Pancreas (tissue), 10 donors: ENCODE measurements at regions not wholly inside any gene's neighbourhood (a gene's known extent, or its start where the extent isn't known, plus 50 kb on each side); places are given as distances from the start of the nearest gene placed in this dataset.

ENCODE experiments used
- ATAC-seq, 4 donors: fragments of 200-7000 bp; cut with Tn5 transposase; one replicate each; pipeline versions ENCODE4 v1.8.0 to v1.9.1; 2020; ENCODE audit warnings: mild to moderate bottlenecking in 4 of 4, moderate library complexity in 4 of 4
- DNase-seq, 6 donors: peaks; one replicate each; pipeline ENCODE4 v3.0.0-alpha.2; 2020
- FAIRE-seq: peaks from 2 replicates; lab custom pipeline; 2012; peaks lifted over from hg19 to GRCh38; lab: Jason Lieb, UNC
- H3K27ac ChIP-seq, 4 donors: fragments of 200-600 bp; sonication (generic); 1 replicate in 3 of 4; 2 replicates in 1 of 4; pipeline versions ENCODE4 v1.5.0 to v1.8.0; 2020
- H3K27me3 ChIP-seq, 4 donors: fragments of 200-600 bp; one replicate each; pipeline ENCODE4 v1.8.0; 2021
- H3K36me3 ChIP-seq, 3 donors: fragments of 200-600 bp; sonication (generic) in 1 of 3; one replicate each; pipeline versions ENCODE4 v1.5.0 to v1.8.0; 2020 to 2021
- H3K4me1 ChIP-seq, 3 donors: fragments of 200-600 bp; one replicate each; pipeline ENCODE4 v1.8.0; 2021
- H3K4me3 ChIP-seq, 4 donors: fragments of 200-600 bp; sonication (generic) in 2 of 4; one replicate each; pipeline versions ENCODE4 v1.5.0 to v1.8.0; 2020 to 2021
- H3K9me3 ChIP-seq, 4 donors: fragments of 200-600 bp; one replicate each; pipeline ENCODE4 v1.8.0; 2021
- WGBS, 2 donors: extraction: QIAGEN DNeasy Blood & Tissue Kit; methylation state at CpG; one replicate each; pipeline ENCODE4 v1.1.7; 2013; 5-methylcytosine and 5-hydroxymethylcytosine counted together
- intact Hi-C, 3 donors: fragments of 100-400 bp; cut with DNase I; formaldehyde crosslinking; loops; one replicate each; pipeline versions ENCODE4 v1.11.1 to v1.14.2; 2022
- TF ChIP-seq, protein P1 (sequence below), 4 donors: fragments of 200-600 bp; sonication (generic) in 3 of 4; IDR thresholded peaks; one replicate each; pipeline versions ENCODE4 v1.5.0 to v1.8.0; 2021; ENCODE audit warnings: antibody characterized with exemption in 4 of 4
- donor health status: healthy with polysubstance abuse.
- donor health status: DM: no; HTN: no; CAD: no; lungs with moderate emphysema.
- donor health status: DM: no; HTN: no; CAD: no.
- donor health status: control.
- donor health status: control.
- donor health status: Bipolar disorder and iron deficiency.
- donor health status: DM: yes; HTN: yes; CAD: no.
- donor health status: DM: no; HTN: no; CAD: no.
- donor health status: DM: no; HTN: no; CAD: no.
- donor health status: DM: yes; HTN: yes; CAD: no.

DNA sequence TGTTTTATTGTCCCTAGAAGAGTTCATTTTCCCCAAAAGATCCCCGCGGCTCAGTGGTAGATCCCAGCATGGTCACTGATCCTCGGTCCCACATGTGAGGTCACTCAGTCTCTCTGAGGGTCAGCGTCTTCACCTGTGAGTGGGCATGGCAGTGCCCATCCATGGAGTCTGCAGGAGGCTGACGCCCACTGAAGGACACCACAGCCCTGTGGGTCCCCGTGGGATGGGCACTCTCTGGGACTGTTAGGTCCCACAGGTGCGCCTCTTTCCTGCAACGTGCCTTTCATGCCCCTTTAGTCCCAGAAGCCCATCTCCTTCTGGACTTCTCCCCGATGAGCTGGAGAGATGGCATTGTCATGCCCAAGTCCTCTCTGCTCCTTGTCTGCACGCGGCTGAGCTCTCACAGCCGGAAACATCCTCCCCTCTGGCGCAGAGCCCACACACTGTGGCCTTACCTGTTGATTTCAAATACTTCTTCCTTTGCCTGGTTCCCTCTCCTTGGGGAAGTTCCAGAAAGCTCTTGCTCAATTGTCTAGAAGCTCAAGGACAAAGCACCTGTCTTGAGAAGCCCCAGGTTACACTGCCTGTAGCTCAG, 75.9 kb downstream of the PTGR3 start:
- ATAC-seq (no peak), FAIRE-seq (no peak), DNase-seq (peak in 1 of 6 donors; percentile 37)
- intact Hi-C loops = no loop called here
- no peak overlapping the region for H3K27ac ChIP-seq
- no peaks in the 10 kb centered on the region for H3K36me3 ChIP-seq
- H3K9me3 ChIP-seq = no peaks in the 10 kb centered on the region
- no peaks in the 10 kb centered on the region for H3K4me1 ChIP-seq
- TF ChIP-seq, protein P1, sequence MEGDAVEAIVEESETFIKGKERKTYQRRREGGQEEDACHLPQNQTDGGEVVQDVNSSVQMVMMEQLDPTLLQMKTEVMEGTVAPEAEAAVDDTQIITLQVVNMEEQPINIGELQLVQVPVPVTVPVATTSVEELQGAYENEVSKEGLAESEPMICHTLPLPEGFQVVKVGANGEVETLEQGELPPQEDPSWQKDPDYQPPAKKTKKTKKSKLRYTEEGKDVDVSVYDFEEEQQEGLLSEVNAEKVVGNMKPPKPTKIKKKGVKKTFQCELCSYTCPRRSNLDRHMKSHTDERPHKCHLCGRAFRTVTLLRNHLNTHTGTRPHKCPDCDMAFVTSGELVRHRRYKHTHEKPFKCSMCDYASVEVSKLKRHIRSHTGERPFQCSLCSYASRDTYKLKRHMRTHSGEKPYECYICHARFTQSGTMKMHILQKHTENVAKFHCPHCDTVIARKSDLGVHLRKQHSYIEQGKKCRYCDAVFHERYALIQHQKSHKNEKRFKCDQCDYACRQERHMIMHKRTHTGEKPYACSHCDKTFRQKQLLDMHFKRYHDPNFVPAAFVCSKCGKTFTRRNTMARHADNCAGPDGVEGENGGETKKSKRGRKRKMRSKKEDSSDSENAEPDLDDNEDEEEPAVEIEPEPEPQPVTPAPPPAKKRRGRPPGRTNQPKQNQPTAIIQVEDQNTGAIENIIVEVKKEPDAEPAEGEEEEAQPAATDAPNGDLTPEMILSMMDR (IDR thresholded peaks at IDR 0.05) = no peak
- no peak overlapping the region for H3K4me3 ChIP-seq
- 71 to 84% methylated on average over 13 of the region's 13 CpGs for WGBS, 2 donors
- H3K27me3 ChIP-seq = no peaks in the 10 kb centered on the region

DNA sequence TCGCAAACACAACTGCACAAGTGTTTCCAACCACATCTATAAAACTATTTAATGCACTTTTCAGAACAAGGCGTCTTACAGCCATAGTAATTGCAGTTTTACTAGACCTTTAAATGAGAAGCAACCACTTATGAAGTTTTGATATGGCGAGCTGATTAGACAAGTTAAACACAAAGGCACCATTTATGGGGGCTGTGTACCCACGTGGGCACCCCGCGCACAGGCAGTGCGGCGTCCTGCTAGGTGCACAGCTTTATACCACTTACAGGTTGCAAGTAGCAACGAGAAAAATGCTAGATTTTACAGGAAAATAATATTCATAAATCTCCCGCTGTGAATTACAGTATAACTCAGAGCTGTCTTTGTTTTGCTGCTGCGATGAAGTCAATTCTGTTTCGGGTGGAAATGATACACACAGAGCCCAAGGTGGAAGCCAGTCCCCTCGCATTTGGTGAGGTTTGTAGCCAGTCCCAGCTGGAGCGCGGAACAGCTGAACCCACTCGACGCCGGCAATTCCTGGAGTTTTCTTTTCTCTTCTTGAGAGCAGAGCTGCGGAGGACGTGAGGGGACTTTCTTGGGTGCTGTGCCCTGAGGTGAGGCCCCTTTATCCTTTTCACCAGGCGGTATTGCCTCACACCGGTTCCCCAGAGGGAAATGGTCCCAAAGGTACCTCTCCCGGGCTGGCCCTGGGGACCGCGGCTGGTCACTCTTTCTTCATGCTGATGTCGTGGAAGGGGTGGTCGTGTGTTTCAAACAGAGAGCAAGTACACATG, 76.7 kb downstream of the PTGR3 start:
- Histone ChIP-seq H3K4me3 (no peak overlapping the region), H3K27ac (no peak overlapping the region), H3K4me1 (no peaks in the 10 kb centered on the region), H3K36me3 (no peaks in the 10 kb centered on the region), H3K27me3 (no peaks in the 10 kb centered on the region), H3K9me3 (no peaks in the 10 kb centered on the region)
- TF ChIP-seq, protein P1 (IDR thresholded peaks at IDR 0.05) = no peak
- FAIRE-seq (no peak), ATAC-seq (no peak), DNase-seq (peak in 1 of 6 donors; percentile 23)
- intact Hi-C loops = no loop called here
- WGBS, 2 donors = 81 to 83% methylated on average over 27 of the region's 27 CpGs

DNA sequence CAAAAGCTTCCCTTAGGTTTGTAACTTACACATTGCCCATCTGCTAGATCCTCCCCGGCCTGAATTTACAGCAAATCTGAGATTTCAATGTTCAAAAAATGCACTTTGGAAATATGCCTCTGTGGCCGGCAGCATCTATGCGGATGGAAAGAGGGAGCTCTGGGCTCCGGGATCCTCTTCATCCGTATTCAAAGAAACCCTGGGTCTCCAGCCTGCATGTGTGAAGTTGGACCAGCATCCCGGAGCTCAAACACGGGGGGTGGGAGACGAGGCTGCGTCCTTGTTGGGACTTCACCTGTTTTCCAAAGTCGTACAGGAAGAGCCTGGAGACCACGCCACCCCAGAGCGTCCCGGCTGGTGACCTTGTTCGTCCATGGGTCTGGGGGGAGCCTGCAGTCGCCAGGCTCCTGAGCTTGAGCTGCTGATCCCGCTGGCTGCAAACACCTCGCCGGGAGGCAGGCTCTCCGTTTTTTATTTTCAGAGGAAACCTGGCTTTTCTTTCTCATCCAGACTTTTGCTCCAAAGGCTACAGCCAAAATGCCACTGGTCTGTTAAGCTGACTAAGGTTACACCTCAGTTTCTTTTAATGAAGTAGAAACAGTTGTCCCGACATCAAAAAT, 77.4 kb downstream of the PTGR3 start:
- H3K4me1 ChIP-seq = no peaks in the 10 kb centered on the region
- 36 to 40% methylated on average over 20 of the region's 20 CpGs for WGBS, 2 donors
- DNase-seq (peak in 1 of 6 donors; percentile 39), ATAC-seq (no peak), FAIRE-seq (no peak)
- TF ChIP-seq, protein P1 (IDR thresholded peaks at IDR 0.05) = no peak
- no peak overlapping the region for H3K27ac ChIP-seq
- H3K27me3 ChIP-seq = no peaks in the 10 kb centered on the region
- no peak overlapping the region for H3K4me3 ChIP-seq
- intact Hi-C loops = no loop called here
- no peaks in the 10 kb centered on the region for H3K36me3 ChIP-seq
- H3K9me3 ChIP-seq = no peaks in the 10 kb centered on the region

DNA sequence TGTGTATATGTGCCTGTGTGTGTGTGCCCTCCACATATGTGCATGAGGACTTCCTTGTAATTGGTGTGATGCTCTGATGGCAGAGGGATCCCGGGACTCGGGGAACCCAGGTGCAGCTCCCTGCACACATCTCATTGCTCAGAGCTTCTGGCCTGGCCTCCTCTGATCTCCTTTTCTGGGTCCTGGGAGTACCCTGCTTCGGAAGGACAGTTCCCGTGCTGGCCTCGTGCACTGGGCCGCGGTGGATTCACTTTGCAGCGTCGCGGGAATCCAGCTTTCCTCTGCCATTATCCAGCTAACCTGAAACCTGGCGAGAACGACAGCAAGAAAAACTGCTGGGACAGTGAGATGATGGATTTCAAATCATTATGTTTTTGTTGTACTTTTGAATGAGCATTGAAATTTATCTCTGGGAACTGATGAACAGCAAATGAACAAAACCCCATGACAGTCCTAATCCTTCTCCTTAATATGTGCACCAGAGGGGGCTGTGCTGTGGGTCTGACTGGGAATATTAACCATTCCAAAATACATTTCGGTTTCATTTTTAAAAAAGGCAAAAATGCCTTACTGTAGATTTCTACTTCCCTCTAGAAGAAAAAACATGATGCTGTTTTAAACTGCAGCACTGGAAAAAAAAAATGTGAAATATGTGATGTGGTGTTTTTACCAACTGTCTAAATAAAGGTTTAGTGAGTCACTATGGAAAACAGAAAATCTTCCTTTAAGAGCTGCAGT, 78.2 kb downstream of the PTGR3 start:
- Histone ChIP-seq H3K36me3 (no peaks in the 10 kb centered on the region), H3K9me3 (no peaks in the 10 kb centered on the region), H3K27me3 (no peaks in the 10 kb centered on the region), H3K4me1 (no peaks in the 10 kb centered on the region), H3K27ac (no peak overlapping the region), H3K4me3 (no peak overlapping the region)
- intact Hi-C loops = no loop called here
- FAIRE-seq (no peak), ATAC-seq (no peak), DNase-seq (peak in 1 of 6 donors; percentile 23)
- 63 to 77% methylated on average over 13 of the region's 13 CpGs for WGBS, 2 donors
- TF ChIP-seq, protein P1 (IDR thresholded peaks at IDR 0.05) = no peak
